ENCODE measurements at regions not wholly inside any gene's neighbourhood (a gene's known extent, or its start where the extent isn't known, plus 50 kb on each side); places are given as distances from the start of the nearest gene placed in this dataset.

DNA sequence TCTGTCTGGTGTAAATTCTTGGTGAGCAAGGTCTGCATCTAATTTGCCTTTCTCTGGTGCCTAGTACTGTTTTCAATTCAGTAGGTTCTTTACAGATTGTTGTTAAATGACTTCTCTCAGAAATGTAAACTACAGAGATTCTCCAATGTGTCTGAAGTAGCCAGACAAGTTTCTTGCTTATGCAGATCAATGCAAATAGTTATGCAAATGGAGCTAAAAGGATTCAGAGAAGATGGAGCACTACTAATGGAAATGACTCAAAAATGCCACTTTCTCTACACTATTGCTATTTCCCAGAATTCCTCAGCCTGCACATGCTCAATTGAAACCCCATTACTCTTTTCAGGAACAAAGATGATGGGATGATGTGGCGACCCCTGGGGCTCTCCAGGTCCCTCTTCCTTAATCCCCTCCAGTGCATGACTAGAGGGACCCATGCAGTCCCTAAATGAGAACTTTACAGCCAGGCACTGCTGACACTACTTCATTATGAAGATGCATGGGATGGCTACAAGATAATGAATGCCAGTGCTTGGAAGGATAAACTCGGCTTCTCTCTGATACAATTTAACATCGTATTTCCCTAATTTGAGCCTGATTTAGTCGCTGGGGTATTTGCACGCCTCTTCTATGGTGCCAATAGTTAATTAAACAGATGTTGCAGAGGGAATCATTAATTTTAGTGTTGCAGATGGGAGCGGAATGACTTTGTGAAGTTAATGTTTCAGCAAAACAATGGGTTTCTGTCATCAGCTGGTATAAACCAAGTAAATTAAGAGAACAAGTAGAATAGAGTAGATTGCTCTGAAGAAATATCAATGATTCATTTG is 753.2 kb downstream of the TLR4 start:
- H3K4me3 ChIP-seq (ENCODE audit: low read depth, low read length): no peak overlapping the region
- TF ChIP-seq POLR2A (IDR thresholded peaks at IDR 0.05; ENCODE audit: extremely low read depth, insufficient read length) (no peak), MAX (IDR thresholded peaks at IDR 0.05; ENCODE audit: low read depth, low read length) (no peak)
- TF ChIP-seq, protein P1, sequence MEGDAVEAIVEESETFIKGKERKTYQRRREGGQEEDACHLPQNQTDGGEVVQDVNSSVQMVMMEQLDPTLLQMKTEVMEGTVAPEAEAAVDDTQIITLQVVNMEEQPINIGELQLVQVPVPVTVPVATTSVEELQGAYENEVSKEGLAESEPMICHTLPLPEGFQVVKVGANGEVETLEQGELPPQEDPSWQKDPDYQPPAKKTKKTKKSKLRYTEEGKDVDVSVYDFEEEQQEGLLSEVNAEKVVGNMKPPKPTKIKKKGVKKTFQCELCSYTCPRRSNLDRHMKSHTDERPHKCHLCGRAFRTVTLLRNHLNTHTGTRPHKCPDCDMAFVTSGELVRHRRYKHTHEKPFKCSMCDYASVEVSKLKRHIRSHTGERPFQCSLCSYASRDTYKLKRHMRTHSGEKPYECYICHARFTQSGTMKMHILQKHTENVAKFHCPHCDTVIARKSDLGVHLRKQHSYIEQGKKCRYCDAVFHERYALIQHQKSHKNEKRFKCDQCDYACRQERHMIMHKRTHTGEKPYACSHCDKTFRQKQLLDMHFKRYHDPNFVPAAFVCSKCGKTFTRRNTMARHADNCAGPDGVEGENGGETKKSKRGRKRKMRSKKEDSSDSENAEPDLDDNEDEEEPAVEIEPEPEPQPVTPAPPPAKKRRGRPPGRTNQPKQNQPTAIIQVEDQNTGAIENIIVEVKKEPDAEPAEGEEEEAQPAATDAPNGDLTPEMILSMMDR (IDR thresholded peaks at IDR 0.05; ENCODE audit: low read depth, low read length): no peak
- no peak for DNase-seq (ENCODE audit: low read depth)

GRCh38 chr9:118459913-118460312 is 755.7 kb downstream of the TLR4 start:
- DNase-seq (ENCODE audit: low read depth): no peak
- TF ChIP-seq MAX (IDR thresholded peaks at IDR 0.05; ENCODE audit: low read depth, low read length) (no peak), POLR2A (IDR thresholded peaks at IDR 0.05; ENCODE audit: extremely low read depth, insufficient read length) (no peak), MYC (IDR thresholded peaks at IDR 0.05; ENCODE audit: low read depth, low read length) (no peak)
- TF ChIP-seq, protein P1 (IDR thresholded peaks at IDR 0.05; ENCODE audit: low read depth, low read length): no peak
- H3K4me3 ChIP-seq (ENCODE audit: low read depth, low read length): no peak overlapping the region

- TF ChIP-seq POLR2A (IDR thresholded peaks at IDR 0.05; ENCODE audit: extremely low read depth, insufficient read length) (no peak), MYC (IDR thresholded peaks at IDR 0.05; ENCODE audit: low read depth, low read length) (no peak), MAX (IDR thresholded peaks at IDR 0.05; ENCODE audit: low read depth, low read length) (no peak)
- TF ChIP-seq, protein P1 (IDR thresholded peaks at IDR 0.05; ENCODE audit: low read depth, low read length): no peak
- no peak for DNase-seq (ENCODE audit: low read depth)
- no peak overlapping the region for H3K4me3 ChIP-seq (ENCODE audit: low read depth, low read length)
Measured at GRCh38 chr9:118463419-118463818, 759.2 kb downstream of the TLR4 start.

DNA sequence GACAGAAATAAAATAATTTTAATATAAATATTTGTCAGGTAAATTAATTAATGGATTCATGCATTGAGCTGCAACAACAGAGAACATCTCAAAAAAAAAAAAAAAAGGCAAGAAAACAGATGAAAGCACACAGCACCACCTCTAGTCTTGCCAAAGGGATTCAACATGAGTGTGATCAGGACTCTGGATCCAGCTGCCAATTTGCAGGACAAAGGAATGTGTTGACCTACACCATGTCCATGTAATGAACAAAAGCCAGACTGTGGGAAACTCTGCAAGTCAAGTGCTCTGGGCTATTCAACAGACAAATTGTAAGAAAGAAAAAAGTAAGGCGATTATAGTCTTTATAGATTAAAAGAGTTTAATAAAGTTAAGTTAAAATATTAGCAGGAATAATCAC is 769.3 kb downstream of the TLR4 start:
- no peak for DNase-seq (ENCODE audit: low read depth)
- H3K4me3 ChIP-seq (ENCODE audit: low read depth, low read length): no peak overlapping the region
- TF ChIP-seq MYC (IDR thresholded peaks at IDR 0.05; ENCODE audit: low read depth, low read length) (no peak), MAX (IDR thresholded peaks at IDR 0.05; ENCODE audit: low read depth, low read length) (no peak), POLR2A (IDR thresholded peaks at IDR 0.05; ENCODE audit: extremely low read depth, insufficient read length) (no peak)
- TF ChIP-seq, protein P1 (IDR thresholded peaks at IDR 0.05; ENCODE audit: low read depth, low read length): no peak

- no peak overlapping the region for H3K4me3 ChIP-seq (ENCODE audit: low read depth, low read length)
- no peak for TF ChIP-seq MYC (IDR thresholded peaks at IDR 0.05; ENCODE audit: low read depth, low read length)
- TF ChIP-seq POLR2A (IDR thresholded peaks at IDR 0.05; ENCODE audit: extremely low read depth, insufficient read length): no peak
- TF ChIP-seq MAX (IDR thresholded peaks at IDR 0.05; ENCODE audit: low read depth, low read length): no peak
- TF ChIP-seq, protein P1 (IDR thresholded peaks at IDR 0.05; ENCODE audit: low read depth, low read length): no peak
- no peak for DNase-seq (ENCODE audit: low read depth)
Measured at GRCh38 chr9:118478752-118479151, 774.5 kb downstream of the TLR4 start.
